ENCODE measurements at regions not wholly inside any gene's neighbourhood (a gene's known extent, or its start where the extent isn't known, plus 50 kb on each side); places are given as distances from the start of the nearest gene placed in this dataset.

GRCh38 chr6:56772737-56773184 lies 130.1 kb upstream of the DST start:
- peak; percentile 19 for TF ChIP-seq CTCF (IDR thresholded peaks at IDR 0.05; ENCODE audit: insufficient read depth, low read depth, low read length, missing control alignments)
- no peak overlapping the region for H3K4me3 ChIP-seq (ENCODE audit: low read length)
- peak; percentile 88 for DNase-seq (ENCODE audit: low read depth)

- no peak for DNase-seq (ENCODE audit: low read depth)
- H3K4me3 ChIP-seq (ENCODE audit: low read length): no peak overlapping the region
- TF ChIP-seq CTCF (IDR thresholded peaks at IDR 0.05; ENCODE audit: insufficient read depth, low read depth, low read length, missing control alignments): no peak
These were observed 129.4 kb upstream of the DST start for GRCh38 chr6:56771929-56772607.

GRCh38 chr6:56771189-56771588 lies 128.5 kb upstream of the DST start:
- TF ChIP-seq CTCF (IDR thresholded peaks at IDR 0.05; ENCODE audit: insufficient read depth, low read depth, low read length, missing control alignments): no peak
- no peak for DNase-seq (ENCODE audit: low read depth)
- no peak overlapping the region for H3K4me3 ChIP-seq (ENCODE audit: low read length)

- H3K4me3 ChIP-seq (ENCODE audit: low read length): no peak overlapping the region
- TF ChIP-seq CTCF (IDR thresholded peaks at IDR 0.05; ENCODE audit: insufficient read depth, low read depth, low read length, missing control alignments): no peak
- DNase-seq (ENCODE audit: low read depth): no peak
These were observed 127.4 kb upstream of the DST start for GRCh38 chr6:56770011-56770520.

GRCh38 chr6:56767892-56768531 lies 125.3 kb upstream of the DST start:
- TF ChIP-seq CTCF (IDR thresholded peaks at IDR 0.05; ENCODE audit: insufficient read depth, low read depth, low read length, missing control alignments): peak; percentile 14
- no peak overlapping the region for H3K4me3 ChIP-seq (ENCODE audit: low read length)
- no peak for DNase-seq (ENCODE audit: low read depth)

- H3K4me3 ChIP-seq (ENCODE audit: low read length): no peak overlapping the region
- DNase-seq (ENCODE audit: low read depth): no peak
- TF ChIP-seq CTCF (IDR thresholded peaks at IDR 0.05; ENCODE audit: insufficient read depth, low read depth, low read length, missing control alignments): no peak
These were observed 124.7 kb upstream of the DST start for GRCh38 chr6:56767435-56767834.
